NT2/D1 (cell line): ENCODE measurements at regions not wholly inside any gene's neighbourhood (a gene's known extent, or its start where the extent isn't known, plus 50 kb on each side); places are given as distances from the start of the nearest gene placed in this dataset.

Experiments
- YY1 ChIP-seq: IDR thresholded peaks from 2 replicates; pipeline ENCODE4 v1.6.1; 2011; ENCODE audit not compliant: insufficient read length, insufficient read depth
- ZNF274 ChIP-seq: IDR thresholded peaks from 2 replicates; pipeline ENCODE4 v1.6.1; 2011; ENCODE audit warnings: mild to moderate bottlenecking, low read depth, low read length

DNA sequence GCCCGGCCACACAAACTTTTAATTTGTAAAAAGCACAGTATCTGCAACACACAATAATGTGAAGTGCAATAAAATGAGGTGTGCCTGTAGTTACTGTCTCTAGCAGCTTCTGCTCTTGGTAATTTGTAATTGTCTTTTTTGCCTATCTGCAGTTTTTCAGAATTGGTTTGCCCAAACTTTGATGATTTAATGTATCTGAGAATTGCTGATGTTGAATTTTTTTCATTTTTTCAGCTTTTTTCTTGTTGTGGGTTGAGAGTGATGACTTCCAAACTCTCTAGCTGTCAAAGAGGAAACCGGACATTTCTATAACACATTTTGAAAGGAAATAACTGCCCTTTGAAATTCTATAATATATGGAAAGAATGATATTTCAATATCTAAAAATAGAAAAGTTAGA is 236.9 kb downstream of the RERGL start:
- TF ChIP-seq ZNF274: no peak
- no peak for TF ChIP-seq YY1
